ENCODE measurements at regions not wholly inside any gene's neighbourhood (a gene's known extent, or its start where the extent isn't known, plus 50 kb on each side); places are given as distances from the start of the nearest gene placed in this dataset.

DNA sequence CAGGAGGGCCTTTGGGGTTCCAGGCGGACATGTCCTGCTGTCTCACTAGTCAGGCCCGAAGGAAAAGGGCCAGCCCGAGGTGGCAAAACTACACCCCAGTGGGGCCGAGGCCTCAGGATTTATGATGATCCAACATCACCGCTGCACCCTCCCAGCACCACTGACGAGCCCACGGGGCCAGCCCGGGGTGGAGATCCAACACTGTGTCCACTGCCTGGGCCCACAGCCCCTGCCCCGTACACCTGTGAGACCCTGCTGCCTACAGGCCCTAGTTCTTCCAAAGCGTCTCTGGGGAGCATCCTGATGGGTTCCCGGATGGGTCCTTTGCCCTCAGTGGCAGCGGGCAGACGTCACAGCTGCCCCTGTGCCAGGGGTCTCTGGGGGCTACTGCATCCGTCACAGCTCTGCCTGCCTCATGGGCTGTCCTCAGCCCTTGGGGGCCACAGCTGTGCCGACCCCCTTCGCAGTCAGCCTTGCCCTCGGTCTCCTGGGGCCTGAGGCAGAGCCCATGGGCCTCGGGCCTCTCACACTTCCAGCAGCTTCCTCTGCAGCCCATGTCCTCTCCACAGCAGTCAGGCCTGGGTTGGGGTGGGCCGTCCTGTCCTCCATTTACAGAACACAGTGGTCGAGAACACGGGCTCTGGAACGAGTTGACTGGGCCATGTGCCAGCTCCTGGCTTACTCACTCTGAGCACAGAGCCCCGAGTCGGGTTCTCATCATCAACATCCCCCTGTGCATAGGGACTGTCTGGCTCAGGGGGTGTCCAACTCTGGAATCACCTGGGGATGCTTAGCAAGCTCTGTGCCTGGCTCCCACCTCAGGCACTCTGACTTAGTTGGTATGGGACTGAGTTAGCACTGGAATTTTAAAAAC, 64.9 kb downstream of the FOXL3 start:
- Histone ChIP-seq H4K20me1 (ENCODE audit: low read length) (no peaks in the 10 kb centered on the region), H3K4me1 (ENCODE audit: insufficient read depth, low read length) (no peaks in the 10 kb centered on the region), H2AFZ (ENCODE audit: low read length) (no peak overlapping the region), H3K9me3 (ENCODE audit: low read length) (no peaks in the 10 kb centered on the region), H3K9ac (ENCODE audit: low read length) (no peak overlapping the region), H3F3A (ENCODE audit: low read length, unreplicated experiment) (no peaks in the 10 kb centered on the region), H3K79me2 (ENCODE audit: low read length) (no peaks in the 10 kb centered on the region), H3K36me3 (ENCODE audit: low read depth, low read length) (no peaks in the 10 kb centered on the region), H3K27me3 (ENCODE audit: low read length) (no peaks in the 10 kb centered on the region), H3K9me2 (replicated peaks; ENCODE audit: low read length) (no peaks in the 10 kb centered on the region), H3K4me2 (ENCODE audit: low read length) (no peak overlapping the region), H3K4me3 (ENCODE audit: low read length) (no peak overlapping the region), H3K27ac (ENCODE audit: low read length) (no peak overlapping the region)
- intact Hi-C loops (cut with micrococcal nuclease): no loop called here
- POLR2A ChIA-PET (ENCODE audit: unreplicated experiment): no interaction called here
- CTCF ChIA-PET: no interaction called here
- TF ChIP-seq EZH2phosphoT487 (IDR thresholded peaks at IDR 0.05; ENCODE audit: borderline replicate concordance, low read length): no peak
- TF ChIP-seq EZH2 (IDR thresholded peaks at IDR 0.05; ENCODE audit: low read length, unreplicated experiment): no peak
- TF ChIP-seq, protein P1, sequence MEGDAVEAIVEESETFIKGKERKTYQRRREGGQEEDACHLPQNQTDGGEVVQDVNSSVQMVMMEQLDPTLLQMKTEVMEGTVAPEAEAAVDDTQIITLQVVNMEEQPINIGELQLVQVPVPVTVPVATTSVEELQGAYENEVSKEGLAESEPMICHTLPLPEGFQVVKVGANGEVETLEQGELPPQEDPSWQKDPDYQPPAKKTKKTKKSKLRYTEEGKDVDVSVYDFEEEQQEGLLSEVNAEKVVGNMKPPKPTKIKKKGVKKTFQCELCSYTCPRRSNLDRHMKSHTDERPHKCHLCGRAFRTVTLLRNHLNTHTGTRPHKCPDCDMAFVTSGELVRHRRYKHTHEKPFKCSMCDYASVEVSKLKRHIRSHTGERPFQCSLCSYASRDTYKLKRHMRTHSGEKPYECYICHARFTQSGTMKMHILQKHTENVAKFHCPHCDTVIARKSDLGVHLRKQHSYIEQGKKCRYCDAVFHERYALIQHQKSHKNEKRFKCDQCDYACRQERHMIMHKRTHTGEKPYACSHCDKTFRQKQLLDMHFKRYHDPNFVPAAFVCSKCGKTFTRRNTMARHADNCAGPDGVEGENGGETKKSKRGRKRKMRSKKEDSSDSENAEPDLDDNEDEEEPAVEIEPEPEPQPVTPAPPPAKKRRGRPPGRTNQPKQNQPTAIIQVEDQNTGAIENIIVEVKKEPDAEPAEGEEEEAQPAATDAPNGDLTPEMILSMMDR (conservative IDR thresholded peaks at IDR 0.05; ENCODE audit: low read depth, low read length): no peak
- no peak for DNase-seq
- no TSS peak for BruUV-seq (replicated peaks)
- ATAC-seq: no peak

DNA sequence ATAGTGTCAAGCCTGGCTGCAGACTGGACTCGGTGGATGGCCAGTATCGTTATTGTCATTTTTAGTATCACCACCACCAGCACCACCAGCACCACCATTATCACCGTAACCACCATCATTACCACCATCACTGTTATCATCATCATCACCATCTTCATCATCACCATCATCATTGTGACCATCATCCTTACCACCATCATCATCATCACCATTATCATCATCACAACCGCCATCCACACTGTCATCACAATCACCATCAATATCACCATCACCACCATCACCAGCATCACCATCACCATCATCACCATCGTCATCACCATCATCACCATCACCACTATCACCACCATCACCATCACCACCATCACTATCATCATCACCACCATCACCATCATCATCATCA, 65.6 kb downstream of the FOXL3 start:
- BruUV-seq (replicated peaks): no TSS peak
- CTCF ChIA-PET: no interaction called here
- Histone ChIP-seq H2AFZ (ENCODE audit: low read length) (no peak overlapping the region), H3F3A (ENCODE audit: low read length, unreplicated experiment) (no peaks in the 10 kb centered on the region), H3K9ac (ENCODE audit: low read length) (no peak overlapping the region), H3K27me3 (ENCODE audit: low read length) (no peaks in the 10 kb centered on the region), H3K36me3 (ENCODE audit: low read depth, low read length) (no peaks in the 10 kb centered on the region), H3K9me3 (ENCODE audit: low read length) (no peaks in the 10 kb centered on the region), H3K4me3 (ENCODE audit: low read length) (no peak overlapping the region), H3K79me2 (ENCODE audit: low read length) (no peaks in the 10 kb centered on the region), H3K4me1 (ENCODE audit: insufficient read depth, low read length) (no peaks in the 10 kb centered on the region), H3K4me2 (ENCODE audit: low read length) (no peak overlapping the region), H3K9me2 (replicated peaks; ENCODE audit: low read length) (no peaks in the 10 kb centered on the region), H4K20me1 (ENCODE audit: low read length) (no peaks in the 10 kb centered on the region), H3K27ac (ENCODE audit: low read length) (no peak overlapping the region)
- no peak for TF ChIP-seq EZH2 (IDR thresholded peaks at IDR 0.05; ENCODE audit: low read length, unreplicated experiment)
- TF ChIP-seq, protein P1 (conservative IDR thresholded peaks at IDR 0.05; ENCODE audit: low read depth, low read length): no peak
- TF ChIP-seq EZH2phosphoT487 (IDR thresholded peaks at IDR 0.05; ENCODE audit: borderline replicate concordance, low read length): no peak
- intact Hi-C loops (cut with micrococcal nuclease): no loop called here
- ATAC-seq: no peak
- no peak for DNase-seq
- POLR2A ChIA-PET (ENCODE audit: unreplicated experiment): no interaction called here

DNA sequence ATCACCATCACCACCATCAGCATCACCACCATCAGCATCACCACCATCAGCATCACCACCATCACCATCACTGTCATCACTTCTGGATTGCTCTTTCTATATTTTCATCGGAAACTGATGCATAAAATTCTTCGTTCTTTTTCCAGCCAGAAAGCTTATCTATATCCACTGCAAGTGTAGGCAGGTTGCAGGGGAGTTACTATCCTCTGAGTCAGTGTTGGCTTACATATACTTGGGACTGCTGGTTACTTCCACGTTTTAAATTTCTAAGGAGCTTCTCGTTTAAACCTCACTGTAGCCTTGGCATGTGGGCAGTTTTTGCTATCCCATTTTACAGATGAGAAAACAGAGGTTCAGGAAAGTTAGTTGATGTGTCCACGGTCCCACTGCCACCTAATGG, 66.1 kb downstream of the FOXL3 start:
- DNase-seq (no peak), ATAC-seq (no peak)
- no peak overlapping the region for H2AFZ ChIP-seq (ENCODE audit: low read length)
- no peak overlapping the region for H3K4me3 ChIP-seq (ENCODE audit: low read length)
- no peaks in the 10 kb centered on the region for H3K36me3 ChIP-seq (ENCODE audit: low read depth, low read length)
- no peaks in the 10 kb centered on the region for H3F3A ChIP-seq (ENCODE audit: low read length, unreplicated experiment)
- no peaks in the 10 kb centered on the region for H3K9me2 ChIP-seq (replicated peaks; ENCODE audit: low read length)
- POLR2A ChIA-PET (ENCODE audit: unreplicated experiment): no interaction called here
- TF ChIP-seq, protein P1 (conservative IDR thresholded peaks at IDR 0.05; ENCODE audit: low read depth, low read length): no peak
- no peak for TF ChIP-seq EZH2phosphoT487 (IDR thresholded peaks at IDR 0.05; ENCODE audit: borderline replicate concordance, low read length)
- no peak for TF ChIP-seq EZH2 (IDR thresholded peaks at IDR 0.05; ENCODE audit: low read length, unreplicated experiment)
- H4K20me1 ChIP-seq (ENCODE audit: low read length): no peaks in the 10 kb centered on the region
- intact Hi-C loops (cut with micrococcal nuclease): no loop called here
- no peak overlapping the region for H3K9ac ChIP-seq (ENCODE audit: low read length)
- no peak overlapping the region for H3K4me2 ChIP-seq (ENCODE audit: low read length)
- CTCF ChIA-PET: no interaction called here
- no peaks in the 10 kb centered on the region for H3K79me2 ChIP-seq (ENCODE audit: low read length)
- no peak overlapping the region for H3K27ac ChIP-seq (ENCODE audit: low read length)
- BruUV-seq (replicated peaks): no TSS peak
- H3K4me1 ChIP-seq (ENCODE audit: insufficient read depth, low read length): no peaks in the 10 kb centered on the region
- no peaks in the 10 kb centered on the region for H3K9me3 ChIP-seq (ENCODE audit: low read length)
- H3K27me3 ChIP-seq (ENCODE audit: low read length): no peaks in the 10 kb centered on the region
